ENCODE measurements at regions not wholly inside any gene's neighbourhood (a gene's known extent, or its start where the extent isn't known, plus 50 kb on each side); places are given as distances from the start of the nearest gene placed in this dataset.

GRCh38 chr18:39773646-39774045, 2181.4 kb upstream of the PIK3C3 start:
- TF ChIP-seq CTCF (IDR thresholded peaks at IDR 0.05; ENCODE audit: low read depth, low read length), result no peak
- no peak for TF ChIP-seq MAX (IDR thresholded peaks at IDR 0.05; ENCODE audit: low read depth, low read length)
